ACC112 (cell line): ENCODE measurements at regions not wholly inside any gene's neighbourhood (a gene's known extent, or its start where the extent isn't known, plus 50 kb on each side); places are given as distances from the start of the nearest gene placed in this dataset.

ENCODE experiments used
- H2AFZ ChIP-seq: fragments of 200-600 bp; sonication (generic); one replicate; pipeline ENCODE4 v1.6.0; 2017; ENCODE audit warnings: antibody characterized with exemption, low read length; ENCODE audit not compliant: unreplicated experiment
- H3K27ac ChIP-seq: fragments of 200-600 bp; sonication (generic); 2 replicates; pipeline ENCODE4 v1.5.1; 2014; ENCODE audit warnings: low read depth, mild to moderate bottlenecking, antibody characterized with exemption, low read length, moderate library complexity
- H3K27me3 ChIP-seq: fragments of 200-600 bp; sonication (generic); 2 replicates; pipeline ENCODE4 v1.6.1; 2014; ENCODE audit warnings: mild to moderate bottlenecking, antibody characterized with exemption, low read length, moderate library complexity, mixed read lengths; ENCODE audit not compliant: insufficient read depth
- H3K36me3 ChIP-seq: fragments of 200-600 bp; sonication (generic); 2 replicates; pipeline ENCODE4 v1.6.1; 2016; ENCODE audit warnings: mild to moderate bottlenecking, antibody characterized with exemption, low read length, moderate library complexity, mixed read lengths; ENCODE audit not compliant: insufficient read depth
- H3K4me1 ChIP-seq: fragments of 200-600 bp; sonication (generic); one replicate; pipeline ENCODE4 v1.6.1; 2016; ENCODE audit warnings: low read length, mixed read lengths; ENCODE audit not compliant: insufficient read depth, unreplicated experiment, control insufficient read depth
- H3K4me3 ChIP-seq: fragments of 200-600 bp; sonication (generic); 2 replicates; pipeline ENCODE4 v1.5.1; 2014; ENCODE audit warnings: mild to moderate bottlenecking, low read depth, low read length
- H3K79me2 ChIP-seq: fragments of 200-600 bp; sonication (generic); one replicate; pipeline ENCODE4 v1.6.0; 2016; ENCODE audit warnings: low read length; ENCODE audit not compliant: control insufficient read depth, unreplicated experiment, insufficient read depth

DNA sequence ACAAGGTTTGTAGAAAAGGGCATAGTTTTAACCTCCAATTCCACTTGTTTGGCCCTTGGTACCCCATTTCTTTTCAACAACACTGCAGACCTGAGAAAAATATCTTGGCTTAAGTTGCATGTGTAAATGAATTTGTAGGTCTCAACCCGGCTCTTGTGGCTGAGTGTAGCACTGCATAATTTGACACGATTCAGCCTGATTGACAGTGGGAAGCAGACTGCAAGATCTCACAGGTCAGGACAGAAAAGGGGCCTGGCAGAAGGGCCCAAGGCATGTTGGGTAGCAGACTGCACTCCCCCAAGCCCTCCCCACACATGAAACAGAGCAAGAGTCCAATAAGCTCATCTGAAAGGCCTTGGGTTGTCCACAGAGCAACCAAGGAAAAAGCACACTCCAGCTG is 169.7 kb upstream of the SMARCA2 start:
- H3K36me3 ChIP-seq: no peaks in the 10 kb centered on the region

DNA sequence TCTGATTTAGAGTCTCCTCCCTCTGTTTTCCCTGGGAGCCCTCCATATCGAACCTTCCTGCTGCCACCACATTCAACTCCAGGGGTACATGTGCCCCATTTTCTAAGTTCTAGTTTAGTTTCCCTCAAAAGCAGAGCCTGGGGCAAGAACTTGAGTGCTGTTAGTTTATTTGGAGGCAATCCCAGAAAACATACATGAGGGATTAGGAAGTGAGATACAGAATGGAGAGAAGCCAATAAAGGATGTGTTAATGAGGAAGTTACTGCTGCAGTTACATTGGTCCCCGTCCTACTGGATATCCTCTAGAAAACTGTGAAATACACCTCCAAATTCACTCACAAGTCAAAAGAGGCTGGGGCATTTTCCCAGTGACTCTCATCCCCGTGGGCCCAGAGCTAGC is 159.4 kb upstream of the SMARCA2 start:
- Histone ChIP-seq H3K36me3 (no peaks in the 10 kb centered on the region), H3K27me3 (no peaks in the 10 kb centered on the region), H3K79me2 (no peaks in the 10 kb centered on the region), H3K4me3 (no peak overlapping the region), H3K27ac (no peak overlapping the region), H2AFZ (no peak overlapping the region), H3K4me1 (no peaks in the 10 kb centered on the region)

More for the DNA sequence above, 169.7 kb upstream of the SMARCA2 start:
- Histone ChIP-seq H2AFZ (no peak overlapping the region), H3K4me1 (no peaks in the 10 kb centered on the region), H3K4me3 (no peak overlapping the region), H3K27ac (no peak overlapping the region), H3K79me2 (no peaks in the 10 kb centered on the region), H3K27me3 (no peaks in the 10 kb centered on the region)

DNA sequence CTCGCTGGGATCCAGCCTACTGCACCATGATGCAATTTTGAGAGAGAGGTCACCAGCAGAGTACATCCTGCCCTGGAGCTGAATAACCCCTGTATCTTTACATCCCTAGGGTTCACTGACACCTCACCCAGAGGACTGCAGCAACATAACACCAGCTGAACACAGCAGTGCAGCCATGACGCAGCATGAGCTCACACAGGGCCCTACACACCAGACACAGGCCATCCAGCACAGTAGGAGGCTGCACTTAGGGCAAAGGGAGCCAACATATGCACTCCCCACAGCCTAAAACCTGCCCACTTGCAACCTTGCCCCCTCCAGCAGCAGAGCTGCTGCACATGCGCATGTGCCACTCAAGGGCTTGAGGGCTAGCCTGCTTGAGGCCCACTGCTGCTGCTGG is 157.3 kb upstream of the SMARCA2 start:
- Histone ChIP-seq H3K36me3 (no peaks in the 10 kb centered on the region), H3K4me3 (no peak overlapping the region), H3K27me3 (no peaks in the 10 kb centered on the region), H3K27ac (no peak overlapping the region), H3K4me1 (no peaks in the 10 kb centered on the region), H3K79me2 (no peaks in the 10 kb centered on the region), H2AFZ (no peak overlapping the region)

GRCh38 chr9:1869843-1870242 is 145.3 kb upstream of the SMARCA2 start:
- H2AFZ ChIP-seq: no peak overlapping the region
- no peaks in the 10 kb centered on the region for H3K36me3 ChIP-seq
- no peaks in the 10 kb centered on the region for H3K27me3 ChIP-seq
- no peak overlapping the region for H3K4me3 ChIP-seq
- H3K79me2 ChIP-seq: no peaks in the 10 kb centered on the region
- H3K4me1 ChIP-seq: no peaks in the 10 kb centered on the region
- H3K27ac ChIP-seq: no peak overlapping the region

DNA sequence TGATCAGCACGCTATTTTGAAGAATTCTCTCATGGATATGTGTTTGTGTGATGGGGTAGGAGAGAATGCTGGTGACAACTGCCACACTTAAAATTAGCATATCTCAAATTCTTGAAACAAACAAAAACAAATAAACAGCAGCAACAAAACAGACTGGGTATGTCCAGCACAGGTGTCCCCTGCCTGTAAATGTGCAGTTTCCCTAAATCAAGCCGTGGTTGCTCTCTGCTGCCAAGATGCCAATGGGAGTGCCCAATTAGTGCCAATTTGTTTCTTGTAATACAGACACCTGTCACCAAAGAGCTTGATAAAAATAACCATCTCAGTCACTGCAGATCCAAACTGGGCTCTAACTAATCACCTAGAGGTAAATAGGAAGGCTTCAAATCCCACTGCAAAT is 144.2 kb upstream of the SMARCA2 start:
- Histone ChIP-seq H3K79me2 (no peaks in the 10 kb centered on the region), H3K27me3 (no peaks in the 10 kb centered on the region)

GRCh38 chr9:1871626-1872419 is 143.3 kb upstream of the SMARCA2 start:
- Histone ChIP-seq H3K36me3 (no peaks in the 10 kb centered on the region), H3K4me3 (no peak overlapping the region), H2AFZ (no peak overlapping the region), H3K4me1 (no peaks in the 10 kb centered on the region), H3K27me3 (no peaks in the 10 kb centered on the region), H3K79me2 (no peaks in the 10 kb centered on the region), H3K27ac (no peak overlapping the region)

More for the DNA sequence above, 144.2 kb upstream of the SMARCA2 start:
- H3K27ac ChIP-seq: no peak overlapping the region
- no peak overlapping the region for H3K4me3 ChIP-seq
- no peak overlapping the region for H2AFZ ChIP-seq
- no peaks in the 10 kb centered on the region for H3K4me1 ChIP-seq
- H3K36me3 ChIP-seq: no peaks in the 10 kb centered on the region

DNA sequence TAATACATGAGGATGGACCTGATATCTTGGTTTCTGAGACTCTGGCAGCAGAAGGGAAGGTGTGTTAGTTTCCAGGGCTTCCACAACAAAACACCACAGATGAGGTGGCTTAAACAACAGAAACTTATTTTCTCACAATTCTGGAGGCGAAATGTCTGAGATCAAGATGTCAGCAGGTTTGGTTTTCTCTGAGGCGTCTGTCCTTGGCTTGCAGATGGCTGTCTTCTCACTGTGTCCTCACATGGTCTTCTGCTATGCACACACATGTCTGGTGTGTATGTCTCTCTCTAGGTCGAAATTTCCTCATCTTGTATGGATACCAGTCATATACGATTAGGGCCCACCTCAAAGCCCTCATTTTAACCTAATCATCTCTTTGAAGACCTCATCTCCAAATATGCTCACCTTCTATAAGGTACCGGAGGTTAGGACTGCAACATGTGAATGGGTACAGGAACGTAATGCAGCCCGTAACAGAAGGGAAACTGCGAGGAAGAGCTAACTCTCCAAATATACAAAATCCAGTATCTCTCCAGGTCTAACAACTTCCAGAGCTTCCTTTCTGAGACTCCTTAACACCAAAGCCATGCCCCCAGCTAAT is 139.8 kb upstream of the SMARCA2 start:
- no peak overlapping the region for H3K4me3 ChIP-seq

DNA sequence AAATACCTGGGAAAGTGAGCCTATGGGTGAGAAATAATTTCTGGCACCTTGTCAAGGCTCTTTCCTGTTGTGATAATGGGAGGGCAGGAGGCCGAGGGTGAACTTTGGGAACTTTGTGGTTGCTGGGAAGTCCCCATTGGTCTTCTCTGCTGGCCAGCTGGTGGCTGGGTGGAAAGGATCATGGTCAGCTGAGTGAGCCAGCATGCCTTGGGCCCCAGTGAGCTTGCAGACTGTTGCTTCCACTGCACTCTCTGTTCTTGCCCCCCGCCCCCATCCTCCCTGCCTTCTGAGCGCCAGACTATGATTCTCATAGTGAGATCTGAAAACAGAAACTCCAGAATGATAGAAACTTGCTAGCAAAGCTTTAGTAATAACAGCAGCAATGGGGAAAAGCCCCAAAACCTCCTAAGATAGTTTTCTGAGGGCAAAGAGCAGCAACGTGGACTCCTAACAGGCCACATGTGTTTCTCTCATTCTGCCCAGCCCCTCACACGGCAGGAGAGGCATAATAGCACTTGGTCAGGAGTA is 139.2 kb upstream of the SMARCA2 start:
- Histone ChIP-seq H3K27me3 (no peaks in the 10 kb centered on the region), H2AFZ (no peak overlapping the region), H3K4me3 (no peak overlapping the region), H3K27ac (no peak overlapping the region), H3K4me1 (no peaks in the 10 kb centered on the region), H3K36me3 (no peaks in the 10 kb centered on the region), H3K79me2 (no peaks in the 10 kb centered on the region)

More for the DNA sequence above, 139.8 kb upstream of the SMARCA2 start:
- Histone ChIP-seq H3K36me3 (no peaks in the 10 kb centered on the region), H2AFZ (no peak overlapping the region), H3K27me3 (no peaks in the 10 kb centered on the region), H3K27ac (no peak overlapping the region), H3K4me1 (no peaks in the 10 kb centered on the region), H3K79me2 (no peaks in the 10 kb centered on the region)

GRCh38 chr9:1876891-1877496 is 138.2 kb upstream of the SMARCA2 start:
- no peaks in the 10 kb centered on the region for H3K27me3 ChIP-seq
- H3K36me3 ChIP-seq: no peaks in the 10 kb centered on the region
- H3K27ac ChIP-seq: no peak overlapping the region
- no peaks in the 10 kb centered on the region for H3K4me1 ChIP-seq
- H2AFZ ChIP-seq: no peak overlapping the region
- no peak overlapping the region for H3K4me3 ChIP-seq
- no peaks in the 10 kb centered on the region for H3K79me2 ChIP-seq

DNA sequence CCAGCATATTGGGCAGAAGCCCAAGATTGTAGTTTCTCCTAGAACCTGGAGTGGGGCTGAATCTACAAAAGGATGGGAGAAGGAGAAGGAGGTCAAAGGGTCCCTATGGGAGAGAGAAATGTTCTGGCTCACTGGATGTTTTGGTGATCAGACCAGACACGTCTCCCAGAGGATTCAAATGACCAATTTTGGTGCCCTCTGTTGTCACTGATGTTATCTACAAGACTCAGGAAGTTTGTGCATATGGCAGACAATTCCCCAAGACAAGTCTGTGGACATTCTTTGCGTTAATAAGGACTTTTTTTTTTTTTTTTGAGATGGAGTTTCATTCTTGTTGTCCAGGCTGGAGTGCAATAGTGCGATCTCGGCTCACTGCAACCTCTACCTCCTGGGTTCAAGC is 137.2 kb upstream of the SMARCA2 start:
- Histone ChIP-seq H3K27me3 (no peaks in the 10 kb centered on the region), H3K27ac (no peak overlapping the region), H2AFZ (no peak overlapping the region), H3K79me2 (no peaks in the 10 kb centered on the region), H3K4me3 (no peak overlapping the region), H3K36me3 (no peaks in the 10 kb centered on the region), H3K4me1 (no peaks in the 10 kb centered on the region)
